GM21786 (cell line): ENCODE measurements at regions not wholly inside any gene's neighbourhood (a gene's known extent, or its start where the extent isn't known, plus 50 kb on each side); places are given as distances from the start of the nearest gene placed in this dataset.
"Not testable (repeated sequence)": the region's sequence is repeated elsewhere in the genome, so short reads cannot be mapped to it uniquely, and the experiment has no call there.

Source experiments
- ATAC-seq: cut with Tn5 transposase; IDR thresholded peaks from one replicate; pipeline ENCODE4 v1.9.1; 2021; ENCODE audit not compliant: unreplicated experiment

GRCh38 chr9:88287972-88288371 is 100.3 kb upstream of the SPIN1 start:
- ATAC-seq = no peak

DNA sequence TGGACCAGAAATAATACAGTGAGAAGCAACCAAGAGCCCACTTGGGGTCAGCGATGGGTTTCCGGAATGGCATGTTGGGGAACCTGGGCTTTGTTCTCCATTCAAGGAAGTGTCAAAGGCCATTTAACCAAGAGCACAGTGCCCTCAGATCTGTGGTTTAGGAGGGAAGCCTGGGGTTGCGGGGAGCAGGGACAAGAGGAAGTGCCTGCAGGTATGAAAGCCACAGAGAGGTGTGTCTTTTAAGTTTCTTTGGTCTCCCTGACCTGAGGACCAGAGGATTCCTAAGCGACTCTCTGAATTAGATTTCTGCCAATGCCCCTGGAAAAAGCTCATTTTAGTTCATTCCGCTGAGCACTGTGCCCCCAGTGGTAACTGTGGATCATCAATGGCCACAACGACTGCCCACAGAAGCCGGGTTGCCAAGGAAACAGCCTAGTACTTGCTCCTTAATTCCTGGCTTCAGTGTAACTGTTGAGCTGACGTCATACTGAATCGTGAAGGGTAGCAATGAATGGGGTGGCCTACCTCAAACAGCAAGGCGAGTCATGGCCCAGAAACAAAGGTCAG is 107.3 kb upstream of the SPIN1 start:
- no peak for ATAC-seq

- no peak for ATAC-seq
These were observed 110.2 kb upstream of the SPIN1 start for GRCh38 chr9:88278036-88278435.

- no peak for ATAC-seq
These were observed 114.2 kb upstream of the SPIN1 start for GRCh38 chr9:88274078-88274477.

- ATAC-seq = no peak
These were observed 115.3 kb upstream of the SPIN1 start for GRCh38 chr9:88272986-88273385.

- ATAC-seq = no peak
These were observed 117.8 kb upstream of the SPIN1 start for GRCh38 chr9:88270413-88270812.

DNA sequence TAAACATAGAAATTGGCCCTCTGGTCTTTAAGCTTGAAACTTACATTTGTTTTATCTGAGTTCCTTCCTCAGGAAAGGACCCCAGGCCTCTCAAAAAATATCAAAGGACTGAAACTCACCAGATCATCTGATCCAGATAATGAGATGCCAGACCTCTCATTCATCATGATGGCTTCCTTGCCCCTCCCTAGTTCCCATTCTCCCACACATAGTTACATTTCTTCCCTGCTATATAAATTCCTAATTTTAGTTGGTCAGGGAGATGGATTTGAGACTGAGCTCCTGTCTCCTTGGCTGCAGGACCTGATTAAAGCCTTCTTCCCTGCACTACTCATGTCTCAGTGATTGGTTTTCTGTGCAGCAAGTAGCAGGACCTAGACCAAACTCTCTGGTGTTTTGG is 119.4 kb upstream of the SPIN1 start:
- ATAC-seq = no peak

DNA sequence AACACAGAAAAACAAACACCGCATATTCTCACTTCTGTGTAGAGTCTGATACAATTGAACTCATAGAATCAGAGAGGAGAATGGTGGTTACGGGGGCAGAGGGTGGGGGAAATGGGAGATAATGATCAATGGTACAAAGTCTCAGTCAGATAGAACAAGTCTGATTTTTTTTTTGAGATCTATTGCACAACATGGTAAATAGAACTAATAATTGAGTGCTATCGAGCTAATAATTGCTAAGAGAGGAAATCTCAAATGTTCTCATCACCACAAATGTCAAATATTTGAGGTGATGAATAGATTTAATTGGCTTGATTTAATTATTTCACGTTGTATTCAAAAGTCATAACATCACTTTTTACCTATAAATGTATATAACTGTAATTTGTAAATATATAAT is 121.0 kb upstream of the SPIN1 start:
- ATAC-seq = no peak

DNA sequence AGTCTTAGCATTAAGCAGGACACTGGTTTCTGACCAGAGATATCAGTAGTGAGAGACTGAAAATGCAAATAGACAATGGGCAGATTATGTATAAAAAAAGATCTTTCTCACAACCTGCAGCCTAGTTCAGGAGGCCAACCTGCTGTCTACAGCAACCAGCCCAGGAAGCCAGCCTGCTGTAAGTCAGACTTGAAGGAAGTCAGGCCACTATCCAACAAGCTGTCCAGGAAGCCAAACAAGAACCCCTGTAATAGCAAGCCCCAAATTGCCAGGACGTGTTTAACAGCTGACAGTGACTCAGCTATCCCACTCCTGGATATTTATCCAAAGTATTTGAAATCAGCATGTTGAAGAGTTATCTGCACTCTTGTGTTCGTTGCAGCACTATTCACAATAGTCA is 121.8 kb upstream of the SPIN1 start:
- no peak for ATAC-seq

DNA sequence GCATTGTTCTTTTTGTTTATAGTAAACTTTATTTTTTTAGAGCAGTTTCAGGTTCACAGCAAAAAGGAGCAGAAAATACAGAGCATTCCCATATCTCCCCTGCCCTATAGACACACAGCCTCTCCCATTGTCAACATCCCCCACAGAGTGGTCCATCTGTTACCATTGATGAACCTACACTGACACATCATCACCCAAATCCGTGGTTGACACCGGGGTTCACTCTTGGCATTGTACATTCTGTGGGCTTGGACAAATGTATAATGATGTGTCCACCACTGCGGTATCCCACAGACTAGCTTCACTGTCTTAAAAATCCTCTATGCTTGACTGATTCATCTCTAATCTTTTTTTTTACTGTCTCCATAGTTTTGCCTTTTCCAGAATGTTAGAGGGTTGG is 120.7 kb upstream of the SPATA31C2 start:
- ATAC-seq = no peak

GRCh38 chr9:88258601-88259000 is 120.3 kb upstream of the SPATA31C2 start:
- no peak for ATAC-seq

GRCh38 chr9:88258024-88258423 is 119.7 kb upstream of the SPATA31C2 start:
- no peak for ATAC-seq

GRCh38 chr9:88256216-88256615 is 117.9 kb upstream of the SPATA31C2 start:
- ATAC-seq = no peak

DNA sequence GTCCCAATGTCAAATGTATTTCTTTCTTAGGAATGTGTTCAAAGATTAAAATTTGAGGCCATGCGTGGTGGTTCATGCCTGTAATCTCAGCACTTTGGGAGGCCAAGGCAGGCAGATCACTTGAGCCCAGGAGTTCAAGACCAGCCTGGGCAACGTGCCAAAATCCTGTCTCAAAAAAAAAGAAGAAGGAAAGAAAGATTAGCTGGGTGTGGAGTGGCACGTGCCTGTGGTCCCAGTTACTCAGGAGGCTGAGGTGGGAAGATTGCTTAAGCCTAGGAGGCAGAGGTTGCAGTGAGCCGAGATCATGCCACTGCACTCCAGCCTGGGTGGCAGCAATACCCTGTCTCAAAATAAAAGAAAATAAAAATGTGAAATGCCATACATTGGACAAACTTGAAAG is 117.5 kb upstream of the SPATA31C2 start:
- ATAC-seq = not testable (repeated sequence)

DNA sequence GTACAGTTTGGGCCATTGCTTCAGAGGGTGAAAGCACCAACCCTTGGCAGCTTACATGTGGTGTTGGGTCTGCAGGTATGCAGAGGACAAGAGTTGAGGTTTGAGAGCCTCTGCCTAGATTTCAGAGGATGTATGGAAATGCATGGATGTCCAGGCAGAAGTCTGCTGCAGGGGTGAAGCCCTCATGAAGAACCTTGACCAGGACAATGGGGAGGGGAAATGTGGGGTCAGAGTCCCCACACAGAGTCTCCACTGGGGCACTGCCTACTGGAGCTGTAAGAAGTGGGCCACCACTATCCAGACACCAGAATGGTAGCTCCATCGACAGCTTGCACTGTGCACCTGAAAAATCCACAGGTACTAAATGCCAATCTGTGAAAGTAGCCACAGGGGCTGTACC is 113.6 kb upstream of the SPATA31C2 start:
- ATAC-seq = no peak

- ATAC-seq = no peak
These were observed 105.5 kb upstream of the SPATA31C2 start for GRCh38 chr9:88243736-88244135.

GRCh38 chr9:88242879-88243278 is 104.6 kb upstream of the SPATA31C2 start:
- ATAC-seq = no peak

DNA sequence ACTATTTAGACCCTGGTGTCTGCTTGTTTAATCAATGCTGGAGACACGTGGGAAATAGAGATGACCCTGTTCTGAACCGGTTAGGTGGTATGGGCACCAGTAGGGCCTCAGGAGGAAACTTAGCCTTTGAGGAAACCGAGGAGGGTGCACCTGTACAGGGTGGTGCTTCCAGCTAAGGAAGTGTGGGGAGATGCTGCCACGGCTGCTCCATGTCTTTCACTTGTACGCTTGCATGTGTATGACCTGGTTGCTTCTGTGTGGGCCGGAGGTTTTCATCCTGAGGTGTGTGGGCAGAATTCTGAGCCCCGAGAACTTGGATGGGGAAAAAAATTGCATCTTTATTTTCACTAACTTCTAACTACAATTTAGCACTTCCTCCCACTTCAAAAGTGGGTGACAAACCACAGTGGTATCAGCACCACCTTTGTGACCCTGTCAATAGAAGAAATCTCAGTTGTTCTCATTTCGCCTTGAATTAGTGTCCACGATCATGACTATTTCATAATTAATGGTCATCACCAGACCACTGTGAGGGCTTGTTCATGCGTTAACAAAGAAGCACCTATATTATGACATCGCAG is 99.8 kb upstream of the SPATA31C2 start:
- ATAC-seq = no peak

DNA sequence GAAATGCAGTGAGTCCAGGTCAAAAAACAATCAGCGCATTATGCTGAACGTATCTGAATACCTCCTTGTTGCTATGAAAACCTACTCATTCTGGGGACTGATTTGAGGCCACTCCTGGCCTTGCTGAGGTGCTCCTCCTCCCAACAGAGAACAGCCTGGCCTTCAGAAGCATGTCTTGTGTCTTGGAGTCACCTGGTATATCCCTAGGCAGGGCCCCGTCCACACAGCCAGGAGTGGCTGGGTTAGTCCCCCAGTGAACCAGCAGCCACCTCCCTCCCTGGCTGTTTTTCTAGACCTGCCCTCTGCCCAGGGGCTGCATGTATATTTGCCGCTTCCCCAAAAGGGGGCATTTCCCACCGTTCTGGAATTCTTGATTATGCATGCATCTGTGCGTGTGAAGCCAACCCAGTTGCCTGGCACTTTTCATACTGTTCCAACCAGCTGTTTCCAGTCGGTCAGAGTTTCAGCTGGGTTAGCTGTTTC is 99.2 kb upstream of the SPATA31C2 start:
- no peak for ATAC-seq

DNA sequence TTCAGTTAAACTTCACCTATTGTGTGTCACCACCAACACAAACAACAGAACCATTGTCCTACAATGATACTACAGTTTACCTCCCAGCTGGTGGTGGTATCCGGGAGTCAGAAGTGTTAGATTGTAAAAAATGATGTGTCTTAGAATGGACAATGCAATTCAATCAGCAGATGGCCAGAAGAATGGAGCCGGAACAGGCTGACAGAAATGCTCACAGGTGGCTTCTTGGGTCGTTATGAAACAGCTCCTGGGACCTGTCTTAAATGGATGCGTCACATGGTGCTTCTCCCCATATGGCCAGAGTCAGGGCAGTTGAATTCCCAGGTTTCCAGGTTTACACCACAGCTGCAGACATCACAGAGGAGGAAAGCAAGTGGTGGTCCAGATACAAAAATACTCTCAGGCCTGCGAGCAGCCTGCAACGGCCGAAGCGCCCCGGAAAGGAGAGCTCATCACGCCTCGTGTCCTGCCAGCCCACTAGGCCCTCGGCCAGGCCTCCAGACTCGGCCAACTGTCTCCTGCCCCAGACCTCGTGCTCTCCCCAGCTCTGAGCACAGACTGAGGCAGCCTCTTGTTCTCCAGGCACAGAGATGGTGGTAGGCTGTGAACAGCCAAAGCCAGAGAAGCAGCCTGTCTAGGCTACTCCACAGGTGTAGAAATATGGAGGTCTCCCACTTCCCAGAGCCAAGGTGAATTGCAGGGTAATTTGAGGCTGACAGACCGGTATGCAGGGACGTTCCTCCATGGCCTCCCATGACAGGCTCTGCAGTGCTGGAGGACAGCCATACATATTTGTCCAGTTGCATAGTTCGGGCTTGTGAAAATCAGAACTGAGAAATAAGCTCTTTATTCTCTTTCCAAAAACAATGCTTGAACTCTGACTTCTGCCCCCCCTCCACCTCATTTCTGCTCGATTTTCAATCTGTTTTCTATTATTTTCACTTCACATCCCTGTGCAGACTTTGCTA is 98.5 kb upstream of the SPATA31C2 start:
- no peak for ATAC-seq

- no peak for ATAC-seq
These were observed 97.3 kb upstream of the SPATA31C2 start for GRCh38 chr9:88235615-88236014.

- ATAC-seq = no peak
These were observed 95.8 kb upstream of the SPATA31C2 start for GRCh38 chr9:88234114-88234513.
